ENCODE measurements at regions not wholly inside any gene's neighbourhood (a gene's known extent, or its start where the extent isn't known, plus 50 kb on each side); places are given as distances from the start of the nearest gene placed in this dataset.

DNA sequence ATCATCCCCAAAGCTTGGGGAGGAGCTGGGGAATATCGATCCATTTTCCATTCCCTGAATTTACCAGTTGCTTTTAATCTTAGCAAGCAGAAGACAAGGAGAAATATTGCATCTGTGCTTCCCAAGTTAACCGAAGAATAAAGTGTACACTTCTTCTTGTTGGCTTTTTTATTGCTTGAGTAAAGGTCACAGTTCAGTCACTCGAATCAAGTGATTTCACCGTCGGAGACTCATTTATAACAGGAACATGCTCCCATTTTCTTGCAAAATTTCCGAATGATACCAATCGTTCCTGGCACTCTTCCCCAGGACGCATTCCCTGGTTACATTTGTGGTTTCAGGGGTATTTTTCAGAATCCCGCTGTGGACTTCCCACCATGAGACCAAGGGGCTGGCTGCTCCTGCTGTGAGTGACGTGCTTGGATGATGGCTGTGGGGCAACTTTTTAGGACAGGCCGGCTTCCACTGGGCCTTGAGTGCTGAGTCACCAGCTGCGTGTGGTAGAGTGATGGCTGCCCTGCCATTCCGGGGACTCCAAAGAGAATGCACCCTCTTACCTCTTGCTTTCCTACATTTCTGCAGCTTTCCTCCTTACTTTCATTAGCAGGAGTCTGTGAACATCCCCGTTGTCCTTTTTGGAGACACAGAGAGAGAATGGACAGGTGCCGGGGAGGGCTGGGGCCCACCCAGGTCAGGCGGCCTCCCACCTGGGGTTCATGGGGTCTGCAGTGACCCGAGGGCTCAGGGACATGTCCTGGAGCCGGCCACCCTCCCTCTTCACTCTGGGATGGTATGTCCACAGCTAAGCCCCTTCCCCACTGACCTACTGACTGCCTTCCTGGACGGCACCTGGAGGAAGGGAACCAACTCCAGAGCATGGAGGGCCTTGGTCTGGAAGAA, 60.7 kb upstream of the HDAC4 start:
- DNase-seq, result no peak

DNA sequence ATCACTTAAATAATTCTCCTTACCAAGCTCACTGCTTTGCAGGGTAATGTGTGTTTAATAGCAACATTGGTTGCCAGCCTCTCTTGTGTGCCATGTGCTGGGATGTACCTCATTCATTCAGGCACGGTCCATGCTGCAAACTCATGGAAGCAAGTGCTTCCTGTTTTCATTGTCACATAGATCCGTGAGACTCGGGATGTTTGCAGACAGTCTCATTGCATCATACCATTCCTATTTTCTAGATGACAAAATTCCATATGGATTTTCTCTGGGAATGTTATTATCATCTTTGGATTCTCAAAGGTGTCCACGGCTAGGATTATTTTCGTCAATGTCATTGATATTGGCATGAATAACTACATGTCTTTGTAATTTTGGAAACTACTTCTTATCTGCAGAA, 60.0 kb upstream of the HDAC4 start:
- DNase-seq, result no peak

DNA sequence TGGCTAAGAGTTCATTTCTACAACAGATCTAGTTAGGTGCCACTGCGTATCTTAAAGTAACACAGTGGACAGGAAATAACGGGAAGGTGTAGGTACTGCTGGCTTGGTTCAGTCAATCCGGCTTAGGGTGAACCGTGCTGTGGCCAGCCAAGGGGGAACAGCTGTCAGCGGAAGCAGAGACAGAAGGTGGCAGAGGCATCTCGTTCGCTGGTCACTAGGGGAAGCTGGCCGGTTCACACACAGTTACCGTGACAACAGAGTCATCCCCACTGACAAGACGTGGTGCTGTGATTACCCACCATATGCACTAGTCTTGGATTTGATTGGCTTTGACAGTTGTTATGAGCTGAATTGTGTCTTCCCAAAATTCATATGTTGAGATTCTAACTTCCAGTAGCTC, 58.8 kb upstream of the HDAC4 start:
- no peak for DNase-seq

DNA sequence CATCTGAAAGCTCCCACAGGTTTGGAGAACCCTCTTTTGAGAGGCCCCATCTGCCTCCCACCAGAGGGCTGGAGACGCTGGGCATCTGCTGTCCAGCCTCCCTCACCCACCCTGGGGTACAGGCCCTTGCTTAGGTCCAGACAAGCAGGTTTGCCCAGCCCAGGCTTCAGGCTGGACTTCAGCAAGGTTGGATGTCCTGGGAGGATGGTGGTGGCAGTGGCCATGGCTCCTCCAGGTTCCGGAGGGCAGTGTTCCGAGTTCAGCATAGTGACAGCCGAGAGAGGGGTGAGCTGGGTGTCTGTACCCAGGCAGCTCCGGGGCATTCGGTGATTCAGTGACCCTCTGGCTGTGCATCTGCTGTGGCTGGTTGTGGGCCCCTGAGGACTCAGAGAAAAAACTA, 58.2 kb upstream of the HDAC4 start:
- no peak for DNase-seq

DNA sequence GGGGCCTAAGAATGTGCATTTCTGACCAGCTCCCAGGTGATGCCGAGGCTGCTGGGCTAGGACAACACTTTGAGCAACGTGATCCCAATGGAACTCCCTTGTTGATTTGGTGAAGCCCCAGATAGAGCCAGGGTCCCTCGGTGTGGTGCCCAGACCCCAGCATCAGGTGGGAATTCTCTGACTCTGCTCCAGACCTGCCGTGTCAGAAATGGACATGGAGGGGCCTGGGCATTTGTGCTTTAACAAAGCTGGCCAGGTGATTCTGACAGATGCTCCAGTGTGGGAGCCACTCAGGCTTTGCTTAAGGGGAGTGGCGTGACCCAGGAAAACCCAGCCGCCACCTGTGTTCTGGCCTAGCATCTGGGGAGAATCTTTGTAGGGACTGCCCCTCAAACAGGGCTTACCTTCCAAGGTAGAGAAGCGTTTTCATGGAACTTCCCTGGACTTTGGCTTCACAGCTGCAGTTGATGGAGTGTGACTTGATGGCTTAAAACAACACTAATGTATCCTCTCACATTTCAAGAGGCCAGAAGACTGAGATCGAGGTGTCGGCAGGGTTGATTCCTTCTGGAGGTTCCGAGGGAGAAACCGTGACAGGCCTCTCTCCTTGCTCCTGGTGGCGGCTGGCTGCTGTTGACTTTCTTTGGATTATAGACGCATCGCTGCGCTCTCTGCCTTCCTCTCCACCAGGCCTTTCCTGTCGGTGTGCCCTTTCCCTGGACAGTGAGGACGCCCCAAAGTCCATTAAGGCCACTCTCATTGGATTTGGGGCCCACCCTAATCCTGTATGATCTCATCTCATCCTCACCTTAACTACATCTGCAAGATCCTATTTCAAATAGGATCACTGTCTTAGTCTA, 57.0 kb upstream of the HDAC4 start:
- DNase-seq, result no peak

DNA sequence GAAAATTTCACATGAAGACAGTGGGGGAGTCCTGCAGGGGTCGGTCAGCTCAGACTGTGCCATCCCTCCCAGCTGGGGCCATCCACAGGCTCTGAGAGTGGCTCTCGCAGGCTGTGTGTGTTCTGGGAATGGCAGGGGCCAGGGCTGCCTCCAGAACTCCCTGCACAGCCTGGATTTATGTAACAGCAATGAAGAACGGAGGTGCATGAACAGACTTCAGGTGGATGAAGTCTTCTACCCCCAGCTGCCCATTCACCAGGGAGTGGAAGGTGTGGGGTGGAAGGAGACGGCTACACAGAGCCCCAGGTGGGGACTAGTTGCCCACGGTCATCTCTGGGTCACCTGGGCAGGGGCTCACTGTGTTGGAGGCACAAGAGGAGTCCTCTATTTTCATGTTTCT, 56.1 kb upstream of the HDAC4 start:
- DNase-seq, result no peak

DNA sequence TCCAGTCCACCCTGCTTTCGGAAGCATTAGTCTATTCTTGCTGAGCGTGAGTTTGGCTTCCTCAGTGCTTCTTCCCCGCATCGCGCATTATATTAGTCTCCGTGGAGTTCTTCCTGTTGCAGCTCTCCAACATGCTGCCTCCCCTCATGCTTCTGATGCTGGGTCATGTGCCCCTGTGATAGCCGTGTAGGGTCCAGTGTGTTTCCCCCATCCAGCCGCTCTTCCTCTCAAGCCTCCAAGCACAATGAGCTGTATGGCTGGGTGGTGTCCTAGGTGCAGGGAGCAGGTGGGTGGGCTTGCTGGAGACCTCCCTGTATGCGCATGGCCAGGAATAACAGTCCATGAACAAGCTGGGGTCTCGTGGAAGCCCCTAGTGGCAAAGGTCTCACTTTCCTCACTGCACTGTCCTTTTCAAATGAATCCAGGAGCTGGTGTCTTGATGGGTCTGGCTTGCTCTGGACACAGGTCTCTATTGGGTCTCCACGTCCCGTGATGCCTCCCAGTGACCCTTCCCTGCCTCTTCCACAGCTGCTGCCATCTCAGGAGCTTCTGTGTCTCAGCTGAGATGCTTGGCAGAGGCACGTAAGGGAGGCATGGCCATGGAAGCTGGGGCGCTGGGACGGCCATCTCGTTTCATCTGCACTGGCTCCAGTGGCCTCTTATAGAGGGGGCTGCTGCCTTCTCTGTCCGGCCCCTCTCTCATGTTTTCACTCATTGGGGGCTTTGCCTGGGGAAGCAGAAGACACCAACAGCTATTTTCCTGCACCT, 54.8 kb upstream of the HDAC4 start:
- DNase-seq, result no peak

DNA sequence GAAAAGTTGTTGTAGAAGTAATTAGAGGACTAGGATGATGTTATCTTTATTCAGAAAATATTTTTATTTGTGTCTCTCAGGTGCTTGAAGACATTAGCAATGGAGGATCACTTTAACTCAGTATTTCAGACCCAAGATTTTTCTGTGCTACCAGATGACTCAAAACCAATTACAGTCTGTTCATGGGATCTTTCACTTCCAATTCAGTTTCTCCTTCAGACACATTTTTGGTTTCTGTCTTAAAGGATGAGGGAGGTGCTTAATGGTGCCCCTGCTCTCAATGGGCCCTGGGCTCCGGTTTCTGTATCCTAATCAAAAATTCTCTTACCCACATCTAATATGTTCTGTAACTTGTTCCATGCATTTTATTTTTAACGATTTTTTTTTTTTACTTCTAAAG, 53.7 kb upstream of the HDAC4 start:
- no peak for DNase-seq
